ENCODE measurements at regions not wholly inside any gene's neighbourhood (a gene's known extent, or its start where the extent isn't known, plus 50 kb on each side); places are given as distances from the start of the nearest gene placed in this dataset.

- Histone ChIP-seq H2BK12ac (ENCODE audit: low read length) (no peak overlapping the region), H2BK15ac (ENCODE audit: low read length) (no peak overlapping the region), H3K79me1 (ENCODE audit: low read depth, low read length) (no peaks in the 10 kb centered on the region), H3K4me1 (ENCODE audit: control insufficient read depth in 2 of 2, insufficient read depth in 1 of 2, low read depth in 1 of 2, low read length in 2 of 2) (no peaks in the 10 kb centered on the region), H3K4me2 (ENCODE audit: insufficient read depth, low read length, poor library complexity, severe bottlenecking) (no peak overlapping the region), H4K91ac (ENCODE audit: low read depth, low read length, poor library complexity) (no peak overlapping the region), H3K14ac (ENCODE audit: low read length) (no peak overlapping the region), H4K8ac (ENCODE audit: low read depth, low read length) (no peak overlapping the region), H3K36me3 (replicated peaks in 1 of 2; ENCODE audit: control insufficient read depth in 2 of 2, insufficient read depth in 2 of 2, low read length in 2 of 2) (no peaks in the 10 kb centered on the region), H3K9ac (ENCODE audit: low read depth, low read length, poor library complexity) (no peak overlapping the region), H3K18ac (ENCODE audit: low read length) (no peak overlapping the region), H3K27me3 (ENCODE audit: control insufficient read depth in 3 of 3, insufficient read depth in 3 of 3, low read depth in 1 of 3, low read length in 3 of 3) (no peaks in the 10 kb centered on the region), H2BK5ac (ENCODE audit: low read length) (no peak overlapping the region), H2AFZ (ENCODE audit: low read length) (no peak overlapping the region), H2BK120ac (ENCODE audit: low read depth, low read length) (no peak overlapping the region), H3K9me3 (replicated peaks in 1 of 2; ENCODE audit: control insufficient read depth in 2 of 2, insufficient read depth in 1 of 2, low read depth in 1 of 2, low read length in 2 of 2) (no peaks in the 10 kb centered on the region), H3K23ac (ENCODE audit: low read depth, low read length, poor library complexity) (no peak overlapping the region), H3K4me3 (ENCODE audit: low read length in 2 of 2) (no peak overlapping the region), H3K27ac (replicated peaks; ENCODE audit: low read length) (no peak overlapping the region), H2AK5ac (ENCODE audit: low read depth, low read length) (no peak overlapping the region), H3K4ac (ENCODE audit: low read length) (no peak overlapping the region)
- WGBS, 2 donors (ENCODE audit: extremely low coverage in 2 of 2, insufficient read length in 2 of 2, insufficient replicate concordance in 1 of 2), result no CpG with 5 or more reads among the region's 3 CpGs
- DNase-seq (ENCODE audit: low spot score), result no peak
These were observed 96.3 kb upstream of the MEF2C start for GRCh38 chr5:88979244-88979643.

- Histone ChIP-seq H2BK120ac (ENCODE audit: low read depth, low read length) (no peak overlapping the region), H3K18ac (ENCODE audit: low read length) (no peak overlapping the region), H3K4me2 (ENCODE audit: insufficient read depth, low read length, poor library complexity, severe bottlenecking) (no peak overlapping the region), H3K36me3 (replicated peaks in 1 of 2; ENCODE audit: control insufficient read depth in 2 of 2, insufficient read depth in 2 of 2, low read length in 2 of 2) (no peaks in the 10 kb centered on the region), H3K4me3 (ENCODE audit: low read length in 2 of 2) (no peak overlapping the region), H3K4me1 (ENCODE audit: control insufficient read depth in 2 of 2, insufficient read depth in 1 of 2, low read depth in 1 of 2, low read length in 2 of 2) (no peaks in the 10 kb centered on the region), H3K9ac (ENCODE audit: low read depth, low read length, poor library complexity) (no peak overlapping the region), H2BK12ac (ENCODE audit: low read length) (no peak overlapping the region), H2AFZ (ENCODE audit: low read length) (no peak overlapping the region), H3K27me3 (ENCODE audit: control insufficient read depth in 3 of 3, insufficient read depth in 3 of 3, low read depth in 1 of 3, low read length in 3 of 3) (no peaks in the 10 kb centered on the region), H2AK5ac (ENCODE audit: low read depth, low read length) (no peak overlapping the region), H3K23ac (ENCODE audit: low read depth, low read length, poor library complexity) (no peak overlapping the region), H3K27ac (replicated peaks; ENCODE audit: low read length) (no peak overlapping the region), H3K79me1 (ENCODE audit: low read depth, low read length) (no peaks in the 10 kb centered on the region), H4K8ac (ENCODE audit: low read depth, low read length) (no peak overlapping the region), H2BK15ac (ENCODE audit: low read length) (no peak overlapping the region), H3K4ac (ENCODE audit: low read length) (no peak overlapping the region), H3K14ac (ENCODE audit: low read length) (no peak overlapping the region), H4K91ac (ENCODE audit: low read depth, low read length, poor library complexity) (no peak overlapping the region), H2BK5ac (ENCODE audit: low read length) (no peak overlapping the region), H3K9me3 (replicated peaks in 1 of 2; ENCODE audit: control insufficient read depth in 2 of 2, insufficient read depth in 1 of 2, low read depth in 1 of 2, low read length in 2 of 2) (no peaks in the 10 kb centered on the region)
- DNase-seq (ENCODE audit: low spot score), result no peak
These were observed 93.9 kb upstream of the MEF2C start for GRCh38 chr5:88976914-88977313.

GRCh38 chr5:88967633-88968585, 84.9 kb upstream of the MEF2C start:
- Histone ChIP-seq H3K4ac (ENCODE audit: low read length) (no peak overlapping the region), H2BK5ac (ENCODE audit: low read length) (no peak overlapping the region), H3K27me3 (ENCODE audit: control insufficient read depth in 3 of 3, insufficient read depth in 3 of 3, low read depth in 1 of 3, low read length in 3 of 3) (no peaks in the 10 kb centered on the region), H3K9me3 (replicated peaks in 1 of 2; ENCODE audit: control insufficient read depth in 2 of 2, insufficient read depth in 1 of 2, low read depth in 1 of 2, low read length in 2 of 2) (no peaks in the 10 kb centered on the region), H3K27ac (replicated peaks; ENCODE audit: low read length) (no peak overlapping the region), H4K8ac (ENCODE audit: low read depth, low read length) (no peak overlapping the region), H2AFZ (ENCODE audit: low read length) (no peak overlapping the region), H3K4me2 (ENCODE audit: insufficient read depth, low read length, poor library complexity, severe bottlenecking) (no peak overlapping the region), H3K14ac (ENCODE audit: low read length) (no peak overlapping the region), H2BK12ac (ENCODE audit: low read length) (no peak overlapping the region), H3K9ac (ENCODE audit: low read depth, low read length, poor library complexity) (no peak overlapping the region), H2BK15ac (ENCODE audit: low read length) (no peak overlapping the region), H3K79me1 (ENCODE audit: low read depth, low read length) (no peaks in the 10 kb centered on the region), H4K91ac (ENCODE audit: low read depth, low read length, poor library complexity) (no peak overlapping the region), H3K4me1 (ENCODE audit: control insufficient read depth in 2 of 2, insufficient read depth in 1 of 2, low read depth in 1 of 2, low read length in 2 of 2) (no peaks in the 10 kb centered on the region), H3K4me3 (ENCODE audit: low read length in 2 of 2) (no peak overlapping the region), H2AK5ac (ENCODE audit: low read depth, low read length) (no peak overlapping the region), H2BK120ac (ENCODE audit: low read depth, low read length) (no peak overlapping the region), H3K36me3 (replicated peaks in 1 of 2; ENCODE audit: control insufficient read depth in 2 of 2, insufficient read depth in 2 of 2, low read length in 2 of 2) (no peaks in the 10 kb centered on the region), H3K18ac (ENCODE audit: low read length) (no peak overlapping the region), H3K23ac (ENCODE audit: low read depth, low read length, poor library complexity) (no peak overlapping the region)
- WGBS, 2 donors (ENCODE audit: extremely low coverage in 2 of 2, insufficient read length in 2 of 2, insufficient replicate concordance in 1 of 2), result no CpG with 5 or more reads among the region's 3 CpGs
- DNase-seq (ENCODE audit: low spot score), result no peak

GRCh38 chr5:88964831-88965230, 81.8 kb upstream of the MEF2C start:
- Histone ChIP-seq H3K9me3 (replicated peaks in 1 of 2; ENCODE audit: control insufficient read depth in 2 of 2, insufficient read depth in 1 of 2, low read depth in 1 of 2, low read length in 2 of 2) (no peaks in the 10 kb centered on the region), H2BK12ac (ENCODE audit: low read length) (no peak overlapping the region), H3K4me1 (ENCODE audit: control insufficient read depth in 2 of 2, insufficient read depth in 1 of 2, low read depth in 1 of 2, low read length in 2 of 2) (no peaks in the 10 kb centered on the region), H3K79me1 (ENCODE audit: low read depth, low read length) (no peaks in the 10 kb centered on the region), H3K14ac (ENCODE audit: low read length) (no peak overlapping the region), H3K36me3 (replicated peaks in 1 of 2; ENCODE audit: control insufficient read depth in 2 of 2, insufficient read depth in 2 of 2, low read length in 2 of 2) (no peaks in the 10 kb centered on the region), H2AK5ac (ENCODE audit: low read depth, low read length) (no peak overlapping the region), H3K4ac (ENCODE audit: low read length) (no peak overlapping the region), H3K27me3 (ENCODE audit: control insufficient read depth in 3 of 3, insufficient read depth in 3 of 3, low read depth in 1 of 3, low read length in 3 of 3) (no peaks in the 10 kb centered on the region), H3K9ac (ENCODE audit: low read depth, low read length, poor library complexity) (no peak overlapping the region), H3K27ac (replicated peaks; ENCODE audit: low read length) (no peak overlapping the region), H3K23ac (ENCODE audit: low read depth, low read length, poor library complexity) (no peak overlapping the region), H2BK5ac (ENCODE audit: low read length) (no peak overlapping the region), H4K91ac (ENCODE audit: low read depth, low read length, poor library complexity) (no peak overlapping the region), H2AFZ (ENCODE audit: low read length) (no peak overlapping the region), H4K8ac (ENCODE audit: low read depth, low read length) (no peak overlapping the region), H3K4me3 (ENCODE audit: low read length in 2 of 2) (no peak overlapping the region), H3K4me2 (ENCODE audit: insufficient read depth, low read length, poor library complexity, severe bottlenecking) (no peak overlapping the region), H2BK15ac (ENCODE audit: low read length) (no peak overlapping the region), H3K18ac (ENCODE audit: low read length) (no peak overlapping the region), H2BK120ac (ENCODE audit: low read depth, low read length) (no peak overlapping the region)
- DNase-seq (ENCODE audit: low spot score), result no peak
- WGBS, 2 donors (ENCODE audit: extremely low coverage in 2 of 2, insufficient read length in 2 of 2, insufficient replicate concordance in 1 of 2), result no CpG with 5 or more reads among the region's 1 CpG

Measured in neuronal stem cell (in vitro differentiated cells).